ENCODE measurements at regions not wholly inside any gene's neighbourhood (a gene's known extent, or its start where the extent isn't known, plus 50 kb on each side); places are given as distances from the start of the nearest gene placed in this dataset.
"Not testable (repeated sequence)": the region's sequence is repeated elsewhere in the genome, so short reads cannot be mapped to it uniquely, and the experiment has no call there.

DNA sequence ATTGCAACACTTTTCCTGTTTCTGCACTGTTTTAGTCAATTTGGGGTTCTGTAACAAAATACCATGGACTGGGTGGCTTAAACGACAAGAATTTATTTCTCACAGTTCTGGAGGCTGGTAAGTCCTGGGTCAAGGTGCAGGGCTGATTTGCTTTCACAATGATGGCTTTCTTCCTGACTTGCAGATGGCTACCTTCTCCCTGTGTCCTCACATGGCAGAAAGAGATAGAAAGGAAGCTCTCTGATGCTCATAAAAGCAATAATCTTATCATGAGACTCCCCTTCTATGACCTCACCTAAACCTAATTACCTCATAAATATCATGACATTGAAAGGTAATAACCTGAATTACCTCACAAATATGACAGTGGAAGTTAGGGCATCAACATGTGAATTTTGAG lies 511.5 kb upstream of the CITED2 start:
- DNase-seq, result no peak

DNA sequence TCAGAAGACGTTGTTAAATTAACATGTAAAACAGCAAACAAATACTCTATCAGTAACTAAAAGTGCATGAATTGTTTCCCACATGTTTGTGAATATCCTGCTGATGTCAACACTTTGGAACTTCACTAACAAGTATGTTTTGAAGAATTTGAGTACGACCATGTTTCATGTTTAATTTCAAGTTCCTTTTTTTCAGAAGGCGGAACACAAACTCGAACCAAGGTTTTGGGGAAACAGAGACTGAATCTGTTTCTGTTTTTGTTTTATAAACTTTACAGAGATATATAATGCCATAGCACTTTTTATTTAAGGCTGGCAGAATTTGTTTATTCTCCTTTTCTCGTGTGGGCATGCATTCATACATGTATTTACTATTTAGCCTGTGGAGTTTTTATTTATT lies 509.3 kb upstream of the CITED2 start:
- no peak for DNase-seq

DNA sequence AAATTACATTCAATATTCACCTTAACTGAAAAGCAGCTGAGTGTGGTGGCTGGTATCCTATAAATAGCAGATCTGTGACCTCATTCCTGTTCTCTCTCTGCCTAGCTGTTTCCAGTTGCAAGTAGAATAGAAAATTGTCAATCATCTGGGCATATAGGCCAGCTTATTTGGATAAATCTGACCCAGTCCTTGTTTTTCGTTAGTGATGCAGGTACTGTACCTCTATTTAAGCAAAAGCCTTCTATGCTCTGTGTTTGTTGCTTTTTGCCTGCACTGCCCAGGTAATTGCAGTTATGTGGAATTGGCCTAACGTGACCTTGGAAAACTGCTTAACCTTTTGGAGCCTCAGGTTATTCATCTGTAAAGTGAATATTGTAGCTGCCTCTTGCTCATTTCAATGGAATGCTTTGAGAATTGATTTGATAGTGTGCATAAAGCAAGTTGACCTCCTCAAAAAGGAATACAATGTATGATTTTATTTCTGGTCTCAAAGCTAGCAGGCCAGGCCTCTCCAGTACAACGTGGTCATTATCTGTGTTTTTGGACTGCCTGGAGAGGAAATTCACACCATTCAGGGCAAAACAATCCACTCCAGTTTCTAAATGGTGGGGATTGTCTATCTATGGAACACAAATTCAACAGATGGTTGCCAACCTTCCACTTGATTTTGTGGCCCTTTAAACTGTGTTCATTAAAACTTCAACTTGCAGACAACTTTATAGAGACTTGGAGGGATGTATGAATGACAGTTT lies 508.7 kb upstream of the CITED2 start:
- no peak for DNase-seq

DNA sequence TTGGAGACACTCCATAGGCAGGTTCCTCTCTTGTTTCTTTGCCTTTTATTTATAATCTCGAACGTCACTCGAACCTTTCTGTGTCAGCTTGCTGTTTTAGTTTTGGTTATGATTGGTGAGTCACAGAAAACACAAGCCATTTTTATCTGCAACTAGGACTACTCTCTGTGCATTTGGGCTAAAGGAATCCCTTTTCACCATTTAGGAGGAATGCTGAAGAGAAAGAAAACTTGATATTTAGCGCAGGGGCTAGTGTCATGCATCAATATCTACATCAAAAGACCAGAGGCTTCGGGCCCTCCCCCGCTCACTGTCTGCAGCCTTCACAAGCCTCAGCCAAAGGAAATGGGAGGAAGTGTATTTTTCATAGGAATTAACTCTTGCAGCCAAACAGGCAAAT lies 507.8 kb upstream of the CITED2 start:
- DNase-seq, result no peak

DNA sequence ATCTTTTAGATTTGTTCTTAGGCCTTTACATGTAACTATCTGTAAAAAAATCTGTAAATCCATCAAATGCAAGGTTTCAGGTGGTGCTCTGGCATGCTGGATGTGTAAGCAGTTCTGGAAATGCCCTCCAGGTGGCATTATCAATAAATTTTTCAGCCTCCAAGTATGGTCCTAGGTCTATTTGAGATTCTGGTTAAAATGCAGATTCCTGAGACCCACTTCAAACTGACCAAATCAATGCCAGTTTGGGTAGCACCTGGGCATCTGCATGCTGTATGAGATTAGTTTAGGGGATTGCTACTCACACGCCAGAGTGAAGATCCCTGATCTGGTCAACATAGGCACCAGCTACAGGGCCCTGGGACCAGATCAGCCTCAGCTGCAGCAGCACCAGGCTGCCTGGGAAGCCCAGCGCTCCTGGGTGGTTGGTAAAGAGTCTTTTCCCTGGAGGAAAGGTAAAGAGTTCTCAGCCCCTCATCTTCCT lies 507.3 kb upstream of the CITED2 start:
- no peak for DNase-seq

DNA sequence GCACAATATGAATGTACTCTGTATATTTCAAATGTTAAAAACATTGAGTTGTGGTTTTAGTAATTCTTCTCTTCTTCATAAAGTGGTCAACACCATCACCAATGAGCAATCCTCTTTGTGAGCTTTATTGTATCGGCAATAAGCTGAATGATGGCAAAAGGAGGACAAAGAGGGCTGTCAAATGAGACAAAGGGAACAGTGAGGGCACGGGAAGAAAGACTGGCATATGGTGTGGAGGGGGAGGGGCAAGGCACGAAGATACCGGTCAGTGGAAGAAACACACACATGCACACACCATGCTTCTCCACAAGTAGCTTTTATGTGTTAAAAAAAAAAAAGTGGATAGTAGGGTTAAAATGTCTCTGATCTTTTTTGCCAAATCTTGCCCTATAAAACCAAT lies 506.8 kb upstream of the CITED2 start:
- no peak for DNase-seq

DNA sequence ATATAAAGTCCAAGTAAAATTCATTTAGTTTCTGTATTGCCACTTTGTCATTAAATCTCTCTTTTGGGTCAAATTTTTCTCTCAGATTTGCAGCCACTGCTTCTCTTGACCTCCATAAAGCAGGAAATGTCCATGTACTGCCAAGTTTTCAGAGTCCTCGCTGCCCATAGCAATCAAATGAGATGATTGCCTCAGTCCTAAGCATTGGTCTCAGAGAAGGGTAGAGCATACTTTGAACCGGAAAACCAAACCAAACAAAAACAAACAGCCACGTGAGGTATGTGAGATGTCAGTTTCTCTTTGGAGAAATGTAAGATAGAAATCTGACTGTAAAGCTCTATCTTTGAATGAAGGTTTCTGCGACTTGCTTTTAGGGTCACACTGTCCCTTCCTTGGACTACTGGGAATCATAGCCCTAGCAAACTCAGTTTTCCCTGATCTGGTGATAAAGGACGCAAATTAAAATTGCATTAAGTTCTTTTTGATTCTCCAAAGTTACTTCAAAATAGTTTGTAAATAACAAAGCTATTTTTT lies 505.4 kb upstream of the CITED2 start:
- no peak for DNase-seq

DNA sequence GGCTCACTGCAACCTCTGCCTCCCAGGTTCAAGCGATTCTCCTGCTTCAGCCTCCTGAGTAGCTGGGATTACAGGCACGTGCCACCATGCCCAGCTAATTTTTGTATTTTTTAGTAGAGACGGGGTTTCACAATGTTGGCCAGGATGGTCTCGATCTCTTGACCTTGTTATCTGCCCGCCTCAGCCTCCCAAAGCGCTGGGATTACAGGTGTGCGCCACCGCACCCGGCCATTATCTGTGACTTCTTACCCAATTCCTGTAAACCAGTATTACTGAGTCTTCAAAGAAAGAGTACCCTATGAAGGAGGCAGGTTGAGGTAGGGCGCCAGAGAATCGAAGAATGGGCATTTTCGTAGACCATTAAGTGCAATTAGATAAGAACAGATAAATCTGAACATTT lies 504.8 kb upstream of the CITED2 start:
- DNase-seq, result not testable (repeated sequence)

DNA sequence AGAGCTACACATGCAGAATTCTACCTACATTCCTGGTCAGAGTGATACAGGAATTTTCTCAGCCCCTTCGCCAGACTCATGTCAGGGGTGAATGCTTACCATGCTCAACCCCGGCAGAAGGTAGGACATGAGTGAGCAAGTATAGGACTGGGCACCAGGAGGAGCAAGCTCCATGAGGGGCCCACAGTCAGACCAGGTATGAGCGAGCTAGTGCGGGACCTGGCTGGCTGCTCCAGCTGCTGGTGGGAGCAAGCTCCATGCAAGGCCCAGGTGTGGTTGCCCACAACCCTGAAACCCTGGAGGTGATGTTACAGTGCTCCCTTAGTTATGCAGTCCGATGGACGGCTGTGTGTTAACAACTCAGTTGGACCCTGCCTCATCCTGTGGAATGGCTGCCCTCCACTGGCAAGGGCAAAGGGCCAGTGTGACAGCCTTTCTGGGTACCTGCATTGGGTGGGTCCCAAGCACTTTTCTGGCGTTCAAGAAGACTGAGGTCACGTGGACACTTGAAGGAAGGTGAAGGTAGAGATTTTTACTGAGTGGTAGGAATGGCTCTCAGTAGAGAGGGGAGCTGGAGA lies 503.5 kb upstream of the CITED2 start:
- no peak for DNase-seq

DNA sequence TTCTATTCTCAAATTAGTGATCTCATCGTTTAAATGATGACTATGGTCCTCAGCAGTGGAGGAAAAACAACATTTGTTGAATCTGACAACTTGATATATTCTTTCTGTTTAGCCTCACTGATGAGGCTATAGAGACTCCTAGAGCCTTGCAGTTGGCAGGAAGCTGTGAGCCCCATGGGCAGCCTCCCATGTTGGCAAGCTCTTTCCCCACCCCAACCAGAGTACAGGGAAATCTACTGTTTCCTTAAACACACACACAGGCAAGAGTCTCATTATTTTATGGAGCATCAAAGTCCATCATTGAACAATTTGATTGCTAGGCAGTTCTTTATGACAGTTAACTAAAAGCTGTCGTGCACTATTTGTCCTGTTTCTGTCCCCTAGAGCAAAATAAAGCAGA lies 498.2 kb upstream of the CITED2 start:
- no peak for DNase-seq

DNA sequence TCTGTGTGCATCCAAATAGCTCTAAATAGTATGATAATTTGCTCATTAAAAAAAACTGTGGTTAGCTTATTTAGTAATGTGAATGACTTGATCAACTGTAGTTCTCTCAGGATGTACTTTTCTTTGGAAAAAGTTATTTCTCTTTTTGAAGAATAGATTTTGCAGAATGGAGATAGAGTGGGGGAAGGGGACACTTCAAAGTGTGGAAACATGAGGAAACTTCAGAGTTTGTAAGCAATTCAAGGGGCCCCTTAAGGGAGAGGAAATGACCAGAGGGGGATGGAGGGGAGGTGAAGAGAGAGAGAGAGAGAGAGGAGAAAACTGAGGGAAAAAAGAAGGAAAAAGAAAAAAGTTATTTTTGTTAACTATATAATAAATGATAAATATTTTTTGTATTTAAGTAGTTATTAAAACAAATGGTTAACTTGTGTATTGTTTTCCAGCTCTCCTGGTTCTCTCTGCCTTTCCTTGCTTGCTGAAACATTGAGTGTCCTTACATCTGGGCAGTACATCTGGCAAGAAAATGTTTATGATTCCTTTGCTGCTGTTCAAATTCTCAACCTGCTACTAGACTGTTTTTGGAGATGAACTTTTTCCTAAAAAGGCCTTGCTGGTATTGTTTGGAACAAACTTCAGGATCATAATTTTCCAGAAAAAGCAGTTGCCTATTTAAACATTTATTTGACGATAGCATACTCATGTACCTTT lies 497.5 kb upstream of the CITED2 start:
- DNase-seq, result no peak

DNA sequence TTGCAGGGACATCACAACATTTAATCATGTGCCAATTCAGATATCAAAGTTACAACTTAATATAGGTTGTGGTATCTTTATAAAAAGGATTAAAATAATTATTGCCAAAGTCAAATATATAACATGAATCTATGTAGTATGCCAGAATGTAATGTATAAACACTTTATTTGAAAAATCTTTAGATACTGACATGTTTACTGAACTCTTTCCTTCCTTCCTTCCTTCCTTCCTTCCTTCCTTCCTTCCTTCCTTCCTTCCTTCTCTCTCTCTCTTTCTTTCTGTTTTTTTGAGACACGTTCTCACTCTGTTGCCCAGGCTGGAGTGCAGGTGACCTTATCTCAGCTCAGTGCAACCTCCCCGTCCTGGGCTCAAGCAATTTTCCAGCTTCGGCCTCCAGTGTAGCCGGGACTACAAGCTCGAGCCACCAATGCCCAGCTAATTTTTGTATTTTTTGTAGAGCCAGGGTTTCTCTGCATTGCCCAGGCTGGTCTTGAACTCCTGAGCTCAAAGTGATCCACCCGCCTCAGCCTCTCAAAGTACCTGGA lies 496.8 kb upstream of the CITED2 start:
- no peak for DNase-seq

DNA sequence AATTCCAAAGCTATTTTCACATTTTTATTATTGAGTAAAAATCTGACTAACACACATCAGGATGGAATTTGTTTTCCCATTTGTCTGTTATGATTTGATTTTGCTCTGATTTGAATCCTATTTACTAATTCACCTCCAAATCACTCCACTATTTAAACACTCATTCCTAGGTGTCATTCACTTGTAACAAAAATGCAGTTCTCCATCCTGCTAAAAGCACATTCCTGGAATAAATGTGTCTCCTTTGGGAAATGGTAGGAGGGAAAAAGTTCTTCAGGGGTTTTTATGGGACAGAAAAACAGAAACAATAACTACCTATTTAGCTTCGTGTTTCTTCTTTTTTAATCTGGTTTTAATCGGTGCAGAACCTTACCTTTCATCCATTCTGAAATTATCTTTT lies 494.1 kb upstream of the CITED2 start:
- DNase-seq, result no peak

DNA sequence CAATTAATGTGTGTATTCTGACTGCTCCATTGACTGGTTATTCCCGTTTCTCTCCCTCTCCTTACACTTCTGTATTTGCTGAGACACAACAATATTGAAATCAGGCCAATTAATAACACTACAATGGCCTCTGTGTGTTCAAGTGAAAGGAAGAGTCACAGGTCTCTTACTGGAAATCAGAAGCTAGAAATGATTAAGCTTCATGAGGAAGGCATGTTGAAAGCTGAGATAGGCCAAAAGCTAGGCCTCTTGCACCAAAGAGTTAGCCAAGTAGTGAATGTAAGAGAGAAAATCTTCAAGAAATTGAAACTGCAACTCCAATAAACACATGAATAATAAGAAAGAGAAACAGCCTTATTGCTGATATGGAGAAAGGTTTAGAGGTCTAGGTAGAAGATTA lies 489.5 kb upstream of the CITED2 start:
- no peak for DNase-seq

DNA sequence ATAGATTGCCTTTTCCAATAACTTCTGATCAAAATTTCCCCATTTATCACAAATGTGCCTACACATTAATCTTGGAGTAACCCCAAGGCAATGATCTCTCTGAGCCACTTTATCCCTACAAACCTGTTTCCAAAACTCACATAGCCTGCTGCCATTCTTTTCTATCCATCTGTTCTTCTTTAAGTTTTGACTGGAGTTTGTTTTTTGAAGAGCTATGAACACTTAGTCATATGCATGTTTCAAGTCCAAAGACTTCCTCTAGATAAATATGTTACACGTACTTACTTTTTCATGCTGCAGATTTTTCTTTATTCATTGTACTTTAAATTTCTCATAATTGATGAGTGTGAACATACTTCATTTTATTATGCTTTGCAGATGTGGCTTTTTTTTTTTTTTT lies 488.9 kb upstream of the CITED2 start:
- DNase-seq, result no peak

DNA sequence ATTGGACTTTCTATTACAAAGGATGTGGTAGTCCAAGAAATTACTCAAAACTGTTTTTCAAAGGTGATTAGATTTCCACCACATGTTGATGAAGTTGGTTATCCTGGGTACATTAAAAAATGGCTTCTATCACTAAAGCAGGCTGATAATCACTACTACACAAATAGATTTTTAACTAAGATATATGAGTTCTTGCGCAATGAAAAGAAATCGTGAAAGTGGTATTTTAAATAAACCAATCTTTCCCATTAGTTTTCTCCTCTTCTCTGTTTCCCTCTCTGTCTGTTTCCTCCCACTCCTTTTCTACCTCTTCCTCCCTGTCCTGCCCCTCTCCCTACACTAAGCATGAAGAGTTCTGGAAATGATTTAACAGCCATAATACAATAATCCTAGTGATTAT lies 487.9 kb upstream of the CITED2 start:
- DNase-seq, result no peak

DNA sequence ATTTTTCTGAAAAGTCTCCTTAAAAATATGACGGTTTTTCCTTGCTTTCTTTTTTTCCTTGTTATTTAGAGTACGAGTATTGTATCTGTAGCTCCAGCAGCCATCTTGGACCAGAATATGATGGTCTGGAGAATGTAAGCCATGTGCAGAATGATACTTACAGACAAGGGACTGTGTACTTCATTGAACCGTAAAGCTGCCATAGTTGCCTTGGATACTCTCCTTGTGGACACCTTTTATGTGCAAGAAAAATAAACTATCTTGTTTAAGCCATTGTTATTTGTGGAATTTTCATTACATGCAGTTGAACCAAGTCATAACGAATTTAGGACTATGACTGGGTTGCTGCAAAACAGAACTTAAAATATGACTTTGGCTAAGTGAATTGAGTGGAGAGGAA lies 485.8 kb upstream of the CITED2 start:
- no peak for DNase-seq

DNA sequence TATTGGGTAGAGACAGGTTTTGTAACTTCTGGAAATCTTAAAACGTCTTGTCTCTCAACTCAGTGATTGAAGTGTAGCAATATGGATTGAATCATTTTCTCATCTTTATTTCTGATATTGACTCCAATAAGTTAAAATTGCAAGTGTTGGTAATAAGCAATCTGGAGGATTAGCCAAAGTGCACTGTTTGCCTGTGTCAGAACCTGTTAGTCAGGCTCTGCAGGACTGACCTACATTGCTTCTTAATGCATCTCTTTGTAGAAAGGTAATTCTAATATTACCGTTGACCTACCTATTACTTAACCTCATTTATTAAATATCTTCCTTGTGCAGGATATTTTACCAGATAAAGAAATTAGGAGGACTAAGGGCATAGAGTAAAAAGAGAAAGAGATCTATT lies 484.0 kb upstream of the CITED2 start:
- no peak for DNase-seq

DNA sequence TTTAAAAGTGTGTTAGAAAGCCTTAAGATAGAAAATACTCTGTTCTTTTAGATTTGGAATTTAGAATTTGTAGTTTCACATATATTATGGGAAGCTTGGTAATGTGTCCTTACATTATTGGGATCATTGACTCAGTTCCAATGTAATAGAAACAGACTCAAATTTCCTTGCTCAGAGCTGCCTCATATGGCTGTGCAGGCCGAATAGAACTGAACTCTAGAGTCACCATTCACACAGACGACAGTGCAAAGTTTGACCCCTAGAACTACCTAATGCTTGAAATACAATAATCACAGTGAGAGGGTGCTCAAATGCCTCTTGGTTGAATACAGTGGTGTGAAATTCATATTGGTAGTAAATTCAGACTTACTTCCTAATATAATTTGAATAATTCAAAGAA lies 482.7 kb upstream of the CITED2 start:
- no peak for DNase-seq

DNA sequence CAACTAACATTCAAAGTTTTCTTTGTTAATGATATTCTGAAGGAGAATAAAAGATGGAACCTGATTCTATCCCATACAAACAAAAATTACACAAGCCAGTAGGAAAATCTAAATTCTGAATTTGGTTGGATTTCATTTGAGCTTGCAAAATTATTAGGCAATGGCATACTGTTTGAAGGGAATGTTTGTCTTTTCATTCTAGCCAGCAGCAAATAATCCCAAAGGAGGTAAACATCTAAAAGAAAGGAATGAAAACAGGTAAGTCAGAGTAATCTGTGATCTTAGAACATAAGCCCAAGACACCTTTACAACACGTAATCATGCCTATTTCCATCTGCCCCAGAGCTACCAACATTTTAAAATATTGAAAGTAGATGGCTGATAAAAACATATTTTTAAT lies 482.1 kb upstream of the CITED2 start:
- DNase-seq, result no peak

DNA sequence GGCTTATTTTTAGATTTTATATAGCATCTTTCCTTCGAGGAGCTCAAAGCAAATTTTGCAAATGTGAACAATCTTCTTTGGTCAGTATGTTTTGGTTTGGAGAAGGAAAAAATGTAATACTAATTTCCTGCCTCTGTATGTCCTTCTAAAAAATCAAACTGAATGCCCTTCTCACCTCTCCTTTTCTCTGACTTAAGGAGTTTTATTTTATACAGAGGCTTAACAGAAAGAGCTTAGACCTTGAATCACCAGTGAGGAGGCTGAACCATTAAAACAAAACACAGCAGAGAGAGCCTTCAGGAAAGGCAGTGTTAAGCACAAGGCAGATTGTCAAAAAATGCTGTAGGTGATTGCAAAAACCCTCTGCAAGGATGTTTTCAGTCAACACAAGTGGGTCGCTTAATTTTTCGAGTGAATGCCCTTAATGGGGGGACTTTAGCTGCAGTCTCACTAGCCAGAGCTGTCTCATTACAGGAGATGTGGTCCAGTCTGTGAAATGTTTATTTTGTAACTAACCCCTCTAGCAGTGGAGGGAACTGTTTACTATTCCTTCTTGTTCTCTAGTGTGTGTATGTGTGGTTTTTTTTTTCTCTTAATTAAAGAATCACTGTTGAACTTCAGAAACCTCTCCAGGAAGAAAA lies 481.3 kb upstream of the CITED2 start:
- peak; percentile 79 for DNase-seq

DNA sequence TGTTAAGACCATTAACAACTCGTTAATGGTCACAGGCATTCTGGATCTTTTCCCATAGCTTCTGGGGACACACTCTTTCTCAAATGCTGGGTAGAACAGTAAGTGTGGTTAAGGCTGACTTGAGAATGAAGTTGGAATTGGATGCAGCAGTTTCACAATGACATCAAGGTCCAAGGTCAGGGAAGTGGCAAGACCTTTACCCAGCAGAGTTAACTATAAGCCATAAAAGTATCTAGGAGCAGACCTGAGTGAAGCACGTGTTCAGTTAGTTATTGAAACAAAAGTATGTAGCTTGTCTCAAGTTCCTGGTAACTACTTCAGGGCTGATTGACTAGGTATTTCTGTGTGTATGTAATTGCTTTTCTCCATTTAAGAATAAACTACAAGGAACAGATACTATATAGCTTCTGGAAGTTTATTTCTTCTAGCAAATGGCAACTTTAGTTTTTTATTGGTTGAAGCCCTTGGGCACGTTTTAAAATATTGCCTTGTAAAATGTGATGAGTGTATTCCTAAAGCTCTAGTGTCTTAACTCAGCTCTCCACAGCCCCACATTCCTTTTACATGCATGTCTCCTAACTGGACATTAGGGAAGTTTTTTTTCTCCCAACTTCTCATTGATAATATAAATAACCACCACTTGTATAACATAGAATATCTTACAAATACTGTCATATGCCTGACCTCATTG lies 479.0 kb upstream of the CITED2 start:
- no peak for DNase-seq
